ENCODE measurements at regions not wholly inside any gene's neighbourhood (a gene's known extent, or its start where the extent isn't known, plus 50 kb on each side); places are given as distances from the start of the nearest gene placed in this dataset.

DNA sequence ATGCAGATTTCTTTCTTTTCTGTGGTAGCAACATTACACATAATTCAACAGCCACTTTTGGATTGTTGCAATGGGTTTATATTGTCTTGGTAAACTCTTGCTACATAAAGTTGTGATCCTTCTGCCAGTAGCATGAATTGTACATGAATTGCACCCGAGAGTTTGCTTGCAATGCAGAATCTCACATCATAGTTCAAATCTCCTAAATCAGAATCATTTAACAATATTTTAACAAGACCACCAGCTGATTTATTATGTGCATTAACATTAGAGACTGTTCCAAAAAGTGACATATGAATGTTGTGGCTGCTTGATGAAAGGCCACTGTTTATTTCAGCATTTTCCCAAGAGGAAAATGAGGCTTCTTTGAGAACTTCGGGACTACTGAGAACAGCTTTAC lies 1491.8 kb upstream of the NUDT12 start:
- no peaks in the 10 kb centered on the region for H3K9me1 ChIP-seq (replicated peaks; ENCODE audit: control insufficient read depth, extremely low read depth, insufficient read depth, low read length)
- POLR2A ChIA-PET, result no interaction called here
- H3K27me3 ChIP-seq (ENCODE audit: control insufficient read depth in 2 of 2, insufficient read depth in 2 of 2, low read length in 2 of 2), result no peaks in the 10 kb centered on the region
- TF ChIP-seq, protein P1, sequence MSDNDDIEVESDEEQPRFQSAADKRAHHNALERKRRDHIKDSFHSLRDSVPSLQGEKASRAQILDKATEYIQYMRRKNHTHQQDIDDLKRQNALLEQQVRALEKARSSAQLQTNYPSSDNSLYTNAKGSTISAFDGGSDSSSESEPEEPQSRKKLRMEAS (IDR thresholded peaks at IDR 0.05; ENCODE audit: insufficient read depth, insufficient read length), result no peak
- TF ChIP-seq POLR2A (IDR thresholded peaks at IDR 0.05; ENCODE audit: low read depth, low read length), result no peak
- TF ChIP-seq GATA2 (IDR thresholded peaks at IDR 0.05; ENCODE audit: insufficient read depth, insufficient read length, low read depth, low read length), result no peak
- TF ChIP-seq POLR2AphosphoS5 (IDR thresholded peaks at IDR 0.05; ENCODE audit: insufficient read depth, low read depth, low read length), result no peak
- TF ChIP-seq FOS (IDR thresholded peaks at IDR 0.05; ENCODE audit: borderline replicate concordance, insufficient read depth, low read length), result no peak
- TF ChIP-seq, protein P2, sequence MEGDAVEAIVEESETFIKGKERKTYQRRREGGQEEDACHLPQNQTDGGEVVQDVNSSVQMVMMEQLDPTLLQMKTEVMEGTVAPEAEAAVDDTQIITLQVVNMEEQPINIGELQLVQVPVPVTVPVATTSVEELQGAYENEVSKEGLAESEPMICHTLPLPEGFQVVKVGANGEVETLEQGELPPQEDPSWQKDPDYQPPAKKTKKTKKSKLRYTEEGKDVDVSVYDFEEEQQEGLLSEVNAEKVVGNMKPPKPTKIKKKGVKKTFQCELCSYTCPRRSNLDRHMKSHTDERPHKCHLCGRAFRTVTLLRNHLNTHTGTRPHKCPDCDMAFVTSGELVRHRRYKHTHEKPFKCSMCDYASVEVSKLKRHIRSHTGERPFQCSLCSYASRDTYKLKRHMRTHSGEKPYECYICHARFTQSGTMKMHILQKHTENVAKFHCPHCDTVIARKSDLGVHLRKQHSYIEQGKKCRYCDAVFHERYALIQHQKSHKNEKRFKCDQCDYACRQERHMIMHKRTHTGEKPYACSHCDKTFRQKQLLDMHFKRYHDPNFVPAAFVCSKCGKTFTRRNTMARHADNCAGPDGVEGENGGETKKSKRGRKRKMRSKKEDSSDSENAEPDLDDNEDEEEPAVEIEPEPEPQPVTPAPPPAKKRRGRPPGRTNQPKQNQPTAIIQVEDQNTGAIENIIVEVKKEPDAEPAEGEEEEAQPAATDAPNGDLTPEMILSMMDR (IDR thresholded peaks at IDR 0.05; ENCODE audit: extremely low read depth in 1 of 2, insufficient read depth in 1 of 2, low read depth in 1 of 2, low read length in 2 of 2), result no peak
- no peak for TF ChIP-seq EZH2 (IDR thresholded peaks at IDR 0.05; ENCODE audit: borderline replicate concordance, low read depth, low read length, severe bottlenecking)
- TF ChIP-seq JUN (IDR thresholded peaks at IDR 0.05; ENCODE audit: borderline replicate concordance, insufficient read depth, insufficient read length, low read depth), result no peak
- TF ChIP-seq MYC (IDR thresholded peaks at IDR 0.05; ENCODE audit: low read depth, low read length), result no peak
- no peaks in the 10 kb centered on the region for H3K36me3 ChIP-seq (ENCODE audit: control insufficient read depth in 2 of 2, extremely low read depth in 1 of 2, insufficient read depth in 2 of 2, low read length in 2 of 2)
- intact Hi-C loops (cut with micrococcal nuclease), result no loop called here
- H3K4me2 ChIP-seq (ENCODE audit: insufficient read depth, low read length), result no peak overlapping the region
- CTCF ChIA-PET, result no interaction called here
- no peaks in the 10 kb centered on the region for H3K79me2 ChIP-seq (ENCODE audit: control insufficient read depth, insufficient read depth, low read length)
- H3K4me3 ChIP-seq (replicated peaks in 1 of 3; ENCODE audit: insufficient read depth in 1 of 3, low read depth in 1 of 3, low read length in 3 of 3), result no peak overlapping the region
- no peak overlapping the region for H3K27ac ChIP-seq (ENCODE audit: insufficient read depth, low read depth, low read length)
- no peak for FAIRE-seq
- no peak for DNase-seq (ENCODE audit: low read depth, low spot score)
- no TSS peak for BruUV-seq (replicated peaks)
- dilution Hi-C loops (cut with MboI; ENCODE audit: extremely low pct_ligation_motif_present, low sequenced_read_pairs), result no loop called here
- no peaks in the 10 kb centered on the region for H3K9me3 ChIP-seq (replicated peaks; ENCODE audit: control insufficient read depth, insufficient read depth, low read length)
- H4K20me1 ChIP-seq (replicated peaks; ENCODE audit: control insufficient read depth, extremely low read depth, insufficient read depth, low read length), result no peaks in the 10 kb centered on the region
- H2AFZ ChIP-seq (ENCODE audit: low read depth, low read length), result no peak overlapping the region
- H3K9ac ChIP-seq (replicated peaks; ENCODE audit: extremely low read depth, insufficient read depth, low read length), result no peak overlapping the region
- H3K4me1 ChIP-seq (ENCODE audit: control insufficient read depth, extremely low read depth, insufficient read depth, low read length), result no peaks in the 10 kb centered on the region

All from endothelial cell of umbilical vein (primary cell).